ENCODE measurements at regions not wholly inside any gene's neighbourhood (a gene's known extent, or its start where the extent isn't known, plus 50 kb on each side); places are given as distances from the start of the nearest gene placed in this dataset.

GRCh38 chr18:66727991-66728390 lies 124.1 kb upstream of the CDH19 start:
- DNase-seq, result no peak
- Histone ChIP-seq H3K27me3 (replicated peaks) (no peaks in the 10 kb centered on the region), H3K4me3 (ENCODE audit: low read depth, low read length) (no peak overlapping the region), H3K36me3 (replicated peaks) (no peaks in the 10 kb centered on the region), H3K27ac (no peak overlapping the region)
- TF ChIP-seq CTCF (IDR thresholded peaks at IDR 0.05; ENCODE audit: low read depth, low read length, missing control alignments), result no peak
- in situ Hi-C loops (cut with HindIII; ENCODE audit: low pct_ligation_motif_present, low sequenced_read_pairs), result no loop called here

GRCh38 chr18:66724664-66725356 lies 120.9 kb upstream of the CDH19 start:
- H3K36me3 ChIP-seq (replicated peaks), result no peaks in the 10 kb centered on the region
- in situ Hi-C loops (cut with HindIII; ENCODE audit: low pct_ligation_motif_present, low sequenced_read_pairs), result no loop called here
- no peak overlapping the region for H3K4me3 ChIP-seq (ENCODE audit: low read depth, low read length)
- no peak overlapping the region for H3K27ac ChIP-seq
- TF ChIP-seq CTCF (IDR thresholded peaks at IDR 0.05; ENCODE audit: low read depth, low read length, missing control alignments), result no peak
- DNase-seq, result no peak
- no peaks in the 10 kb centered on the region for H3K27me3 ChIP-seq (replicated peaks)

DNA sequence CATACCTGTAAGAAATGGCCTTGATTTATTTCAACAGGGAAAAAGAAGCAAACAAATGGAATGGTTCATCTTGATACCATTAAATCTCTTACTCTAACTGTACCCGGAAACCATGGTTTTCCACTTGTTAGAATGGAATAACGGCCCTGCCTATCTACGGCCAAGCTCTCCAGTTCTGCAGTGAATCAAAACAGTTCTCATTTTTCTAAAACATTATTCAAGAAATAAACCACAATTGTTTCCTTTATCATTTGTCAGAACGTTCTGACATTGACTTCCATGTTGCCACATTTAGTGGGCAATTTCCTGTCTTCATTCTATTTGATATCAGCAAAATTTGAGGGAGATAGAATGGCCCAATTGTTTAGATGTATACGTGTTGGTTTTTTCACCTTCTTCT lies 118.8 kb upstream of the CDH19 start:
- H3K27ac ChIP-seq, result no peak overlapping the region
- no peak overlapping the region for H3K4me3 ChIP-seq (ENCODE audit: low read depth, low read length)
- in situ Hi-C loops (cut with HindIII; ENCODE audit: low pct_ligation_motif_present, low sequenced_read_pairs), result no loop called here
- no peak for TF ChIP-seq CTCF (IDR thresholded peaks at IDR 0.05; ENCODE audit: low read depth, low read length, missing control alignments)
- H3K36me3 ChIP-seq (replicated peaks), result no peaks in the 10 kb centered on the region
- no peak for DNase-seq
- H3K27me3 ChIP-seq (replicated peaks), result no peaks in the 10 kb centered on the region

- H3K36me3 ChIP-seq (replicated peaks), result no peaks in the 10 kb centered on the region
- in situ Hi-C loops (cut with HindIII; ENCODE audit: low pct_ligation_motif_present, low sequenced_read_pairs), result no loop called here
- H3K27ac ChIP-seq, result no peak overlapping the region
- no peak for DNase-seq
- no peak overlapping the region for H3K4me3 ChIP-seq (ENCODE audit: low read depth, low read length)
- no peak for TF ChIP-seq CTCF (IDR thresholded peaks at IDR 0.05; ENCODE audit: low read depth, low read length, missing control alignments)
- H3K27me3 ChIP-seq (replicated peaks), result no peaks in the 10 kb centered on the region
These were observed 104.8 kb upstream of the CDH19 start for GRCh38 chr18:66708646-66709045.

GRCh38 chr18:66707473-66707872 lies 103.6 kb upstream of the CDH19 start:
- in situ Hi-C loops (cut with HindIII; ENCODE audit: low pct_ligation_motif_present, low sequenced_read_pairs), result no loop called here
- no peaks in the 10 kb centered on the region for H3K27me3 ChIP-seq (replicated peaks)
- TF ChIP-seq CTCF (IDR thresholded peaks at IDR 0.05; ENCODE audit: low read depth, low read length, missing control alignments), result no peak
- DNase-seq, result no peak
- no peak overlapping the region for H3K4me3 ChIP-seq (ENCODE audit: low read depth, low read length)
- H3K27ac ChIP-seq, result no peak overlapping the region
- no peaks in the 10 kb centered on the region for H3K36me3 ChIP-seq (replicated peaks)

- no peak overlapping the region for H3K27ac ChIP-seq
- DNase-seq, result no peak
- H3K36me3 ChIP-seq (replicated peaks), result no peaks in the 10 kb centered on the region
- no peak for TF ChIP-seq CTCF (IDR thresholded peaks at IDR 0.05; ENCODE audit: low read depth, low read length, missing control alignments)
- in situ Hi-C loops (cut with HindIII; ENCODE audit: low pct_ligation_motif_present, low sequenced_read_pairs), result no loop called here
- H3K27me3 ChIP-seq (replicated peaks), result no peaks in the 10 kb centered on the region
- no peak overlapping the region for H3K4me3 ChIP-seq (ENCODE audit: low read depth, low read length)
These were observed 91.4 kb upstream of the CDH19 start for GRCh38 chr18:66695281-66695680.

Data from brain microvascular endothelial cell (primary cell).